ENCODE measurements at regions not wholly inside any gene's neighbourhood (a gene's known extent, or its start where the extent isn't known, plus 50 kb on each side); places are given as distances from the start of the nearest gene placed in this dataset.

- no peak for ATAC-seq
- TF ChIP-seq ZNF70 (CRISPR knock-in tag; IDR thresholded peaks at IDR 0.05) (no peak), ARNTL (CRISPR knock-in tag; IDR thresholded peaks at IDR 0.05; ENCODE audit: borderline replicate concordance, low read depth) (no peak), ZFP3 (CRISPR knock-in tag; IDR thresholded peaks at IDR 0.05) (no peak), GLIS3 (CRISPR knock-in tag; IDR thresholded peaks at IDR 0.05) (no peak)
- TF ChIP-seq, protein P1, sequence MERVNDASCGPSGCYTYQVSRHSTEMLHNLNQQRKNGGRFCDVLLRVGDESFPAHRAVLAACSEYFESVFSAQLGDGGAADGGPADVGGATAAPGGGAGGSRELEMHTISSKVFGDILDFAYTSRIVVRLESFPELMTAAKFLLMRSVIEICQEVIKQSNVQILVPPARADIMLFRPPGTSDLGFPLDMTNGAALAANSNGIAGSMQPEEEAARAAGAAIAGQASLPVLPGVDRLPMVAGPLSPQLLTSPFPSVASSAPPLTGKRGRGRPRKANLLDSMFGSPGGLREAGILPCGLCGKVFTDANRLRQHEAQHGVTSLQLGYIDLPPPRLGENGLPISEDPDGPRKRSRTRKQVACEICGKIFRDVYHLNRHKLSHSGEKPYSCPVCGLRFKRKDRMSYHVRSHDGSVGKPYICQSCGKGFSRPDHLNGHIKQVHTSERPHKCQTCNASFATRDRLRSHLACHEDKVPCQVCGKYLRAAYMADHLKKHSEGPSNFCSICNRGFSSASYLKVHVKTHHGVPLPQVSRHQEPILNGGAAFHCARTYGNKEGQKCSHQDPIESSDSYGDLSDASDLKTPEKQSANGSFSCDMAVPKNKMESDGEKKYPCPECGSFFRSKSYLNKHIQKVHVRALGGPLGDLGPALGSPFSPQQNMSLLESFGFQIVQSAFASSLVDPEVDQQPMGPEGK (CRISPR knock-in tag; IDR thresholded peaks at IDR 0.05; ENCODE audit: borderline replicate concordance): no peak
- TF ChIP-seq, protein P2, sequence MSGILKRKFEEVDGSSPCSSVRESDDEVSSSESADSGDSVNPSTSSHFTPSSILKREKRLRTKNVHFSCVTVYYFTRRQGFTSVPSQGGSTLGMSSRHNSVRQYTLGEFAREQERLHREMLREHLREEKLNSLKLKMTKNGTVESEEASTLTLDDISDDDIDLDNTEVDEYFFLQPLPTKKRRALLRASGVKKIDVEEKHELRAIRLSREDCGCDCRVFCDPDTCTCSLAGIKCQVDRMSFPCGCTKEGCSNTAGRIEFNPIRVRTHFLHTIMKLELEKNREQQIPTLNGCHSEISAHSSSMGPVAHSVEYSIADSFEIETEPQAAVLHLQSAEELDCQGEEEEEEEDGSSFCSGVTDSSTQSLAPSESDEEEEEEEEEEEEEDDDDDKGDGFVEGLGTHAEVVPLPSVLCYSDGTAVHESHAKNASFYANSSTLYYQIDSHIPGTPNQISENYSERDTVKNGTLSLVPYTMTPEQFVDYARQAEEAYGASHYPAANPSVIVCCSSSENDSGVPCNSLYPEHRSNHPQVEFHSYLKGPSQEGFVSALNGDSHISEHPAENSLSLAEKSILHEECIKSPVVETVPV (CRISPR knock-in tag; IDR thresholded peaks at IDR 0.05): no peak
These were observed 136.8 kb upstream of the BTBD3 start for GRCh38 chr20:11780765-11781369.

- ATAC-seq: no peak
These were observed 134.4 kb upstream of the BTBD3 start for GRCh38 chr20:11783102-11783850.

GRCh38 chr20:11785885-11786507 lies 131.7 kb upstream of the BTBD3 start:
- no peak for ATAC-seq
- no peak for TF ChIP-seq ZNF70 (CRISPR knock-in tag; IDR thresholded peaks at IDR 0.05)
- TF ChIP-seq, protein P1 (CRISPR knock-in tag; IDR thresholded peaks at IDR 0.05; ENCODE audit: borderline replicate concordance): no peak
- no peak for TF ChIP-seq BACH2 (CRISPR knock-in tag; IDR thresholded peaks at IDR 0.05; ENCODE audit: borderline replicate concordance)
- no peak for TF ChIP-seq OSR1 (CRISPR knock-in tag; IDR thresholded peaks at IDR 0.05)
- TF ChIP-seq, protein P3, sequence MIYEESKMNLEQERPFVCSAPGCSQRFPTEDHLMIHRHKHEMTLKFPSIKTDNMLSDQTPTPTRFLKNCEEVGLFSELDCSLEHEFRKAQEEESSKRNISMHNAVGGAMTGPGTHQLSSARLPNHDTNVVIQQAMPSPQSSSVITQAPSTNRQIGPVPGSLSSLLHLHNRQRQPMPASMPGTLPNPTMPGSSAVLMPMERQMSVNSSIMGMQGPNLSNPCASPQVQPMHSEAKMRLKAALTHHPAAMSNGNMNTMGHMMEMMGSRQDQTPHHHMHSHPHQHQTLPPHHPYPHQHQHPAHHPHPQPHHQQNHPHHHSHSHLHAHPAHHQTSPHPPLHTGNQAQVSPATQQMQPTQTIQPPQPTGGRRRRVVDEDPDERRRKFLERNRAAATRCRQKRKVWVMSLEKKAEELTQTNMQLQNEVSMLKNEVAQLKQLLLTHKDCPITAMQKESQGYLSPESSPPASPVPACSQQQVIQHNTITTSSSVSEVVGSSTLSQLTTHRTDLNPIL (CRISPR knock-in tag; IDR thresholded peaks at IDR 0.05; ENCODE audit: low read depth): no peak
- no peak for TF ChIP-seq ZNF8 (CRISPR knock-in tag; IDR thresholded peaks at IDR 0.05)
- no peak for TF ChIP-seq ZFP30 (CRISPR knock-in tag; IDR thresholded peaks at IDR 0.05)
- no peak for TF ChIP-seq PPARA (CRISPR knock-in tag; IDR thresholded peaks at IDR 0.05; ENCODE audit: borderline replicate concordance)
- no peak for TF ChIP-seq CSDC2 (CRISPR knock-in tag; IDR thresholded peaks at IDR 0.05)
- TF ChIP-seq ZFP3 (CRISPR knock-in tag; IDR thresholded peaks at IDR 0.05): no peak
- no peak for TF ChIP-seq TSHZ2 (CRISPR knock-in tag; IDR thresholded peaks at IDR 0.05)

More at GRCh38 chr20:11783102-11783850, 134.4 kb upstream of the BTBD3 start:
- TF ChIP-seq, protein P2 (CRISPR knock-in tag; IDR thresholded peaks at IDR 0.05): no peak
- TF ChIP-seq CSDC2 (CRISPR knock-in tag; IDR thresholded peaks at IDR 0.05): no peak
